GM10266 (cell line): ENCODE measurements at regions not wholly inside any gene's neighbourhood (a gene's known extent, or its start where the extent isn't known, plus 50 kb on each side); places are given as distances from the start of the nearest gene placed in this dataset.
"Not testable (repeated sequence)": the region's sequence is repeated elsewhere in the genome, so short reads cannot be mapped to it uniquely, and the experiment has no call there.

Source experiments
- DNase-seq: peaks from one replicate; pipeline ENCODE4 v3.0.0; 2012; ENCODE audit errors: extremely low spot score
- TF ChIP-seq, protein P1 (sequence below): IDR thresholded peaks from 2 replicates; pipeline ENCODE4 v1.5.1; 2012; ENCODE audit warnings: mild to moderate bottlenecking, low read depth; ENCODE audit not compliant: control insufficient read depth, insufficient read depth; ENCODE audit errors: missing control alignments

DNA sequence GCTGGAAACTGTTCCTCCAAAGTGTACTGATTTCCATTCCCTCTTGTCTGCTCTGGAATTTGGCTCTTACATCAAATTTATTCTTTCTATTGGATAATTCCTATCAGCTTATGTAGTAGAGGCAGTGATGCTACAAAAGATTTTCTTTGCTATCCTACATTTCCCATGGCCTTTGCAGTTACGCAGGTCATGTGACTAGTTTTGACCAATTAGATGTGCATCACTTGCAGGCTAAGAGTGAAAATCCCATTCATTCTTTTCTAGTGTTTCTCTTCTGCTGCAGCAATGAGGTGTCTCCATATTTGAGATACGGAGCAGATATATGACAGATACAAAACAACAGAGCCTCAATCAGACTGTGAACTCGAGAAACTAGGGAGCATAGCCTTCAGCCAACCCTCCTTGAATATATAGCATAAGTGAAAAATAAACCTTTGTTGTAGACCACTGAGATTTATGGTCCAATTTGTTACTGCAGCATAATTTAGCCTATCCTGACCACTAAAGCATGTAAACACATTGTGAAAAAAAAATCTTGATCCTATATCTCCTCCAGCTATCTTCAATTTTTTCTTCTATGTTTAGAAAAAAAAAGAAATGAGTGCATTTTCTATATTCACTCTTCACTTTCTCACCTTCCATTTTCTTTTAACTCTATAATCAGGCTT is 102.0 kb downstream of the HNMT start:
- TF ChIP-seq, protein P1, sequence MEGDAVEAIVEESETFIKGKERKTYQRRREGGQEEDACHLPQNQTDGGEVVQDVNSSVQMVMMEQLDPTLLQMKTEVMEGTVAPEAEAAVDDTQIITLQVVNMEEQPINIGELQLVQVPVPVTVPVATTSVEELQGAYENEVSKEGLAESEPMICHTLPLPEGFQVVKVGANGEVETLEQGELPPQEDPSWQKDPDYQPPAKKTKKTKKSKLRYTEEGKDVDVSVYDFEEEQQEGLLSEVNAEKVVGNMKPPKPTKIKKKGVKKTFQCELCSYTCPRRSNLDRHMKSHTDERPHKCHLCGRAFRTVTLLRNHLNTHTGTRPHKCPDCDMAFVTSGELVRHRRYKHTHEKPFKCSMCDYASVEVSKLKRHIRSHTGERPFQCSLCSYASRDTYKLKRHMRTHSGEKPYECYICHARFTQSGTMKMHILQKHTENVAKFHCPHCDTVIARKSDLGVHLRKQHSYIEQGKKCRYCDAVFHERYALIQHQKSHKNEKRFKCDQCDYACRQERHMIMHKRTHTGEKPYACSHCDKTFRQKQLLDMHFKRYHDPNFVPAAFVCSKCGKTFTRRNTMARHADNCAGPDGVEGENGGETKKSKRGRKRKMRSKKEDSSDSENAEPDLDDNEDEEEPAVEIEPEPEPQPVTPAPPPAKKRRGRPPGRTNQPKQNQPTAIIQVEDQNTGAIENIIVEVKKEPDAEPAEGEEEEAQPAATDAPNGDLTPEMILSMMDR, result no peak

DNA sequence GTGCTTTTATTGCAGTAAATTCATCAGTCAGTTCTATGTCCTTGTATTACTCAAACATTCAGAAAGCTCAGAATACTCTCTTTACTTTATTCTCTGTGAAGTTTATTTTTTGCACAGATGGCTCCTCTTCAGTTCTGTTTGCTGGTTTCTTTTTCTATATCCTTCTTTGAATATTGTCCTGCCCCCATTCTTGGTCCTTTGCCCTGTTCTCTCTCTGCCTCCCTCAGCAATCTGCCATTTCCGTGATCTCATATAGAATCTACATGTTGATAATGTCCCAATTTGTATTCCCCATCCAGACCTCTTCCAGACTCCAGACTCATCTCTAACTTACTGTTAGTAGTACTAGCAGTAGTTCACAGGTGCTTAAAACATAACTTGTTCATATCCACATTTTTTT is 102.6 kb downstream of the HNMT start:
- TF ChIP-seq, protein P1, result no peak
- DNase-seq, result no peak

More for the DNA sequence above, 102.0 kb downstream of the HNMT start:
- no peak for DNase-seq

DNA sequence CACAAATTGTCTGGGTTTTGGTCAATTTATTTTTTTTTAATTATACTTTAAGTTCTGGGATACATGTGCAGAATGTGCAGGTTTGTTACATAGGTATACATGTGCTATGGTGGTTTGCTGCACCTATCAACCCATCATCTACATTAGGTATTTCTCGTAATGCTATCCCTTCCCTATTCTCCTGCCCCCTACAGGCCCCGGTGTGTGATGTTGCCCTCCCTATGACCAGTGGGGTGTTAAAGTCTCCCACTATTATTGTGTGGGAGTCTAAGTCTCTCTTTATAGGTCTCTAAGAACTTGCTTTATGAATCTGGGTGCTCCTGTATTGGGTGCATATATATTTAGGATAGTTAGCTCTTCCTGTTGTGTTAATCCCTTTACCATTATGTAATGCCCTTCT is 104.4 kb downstream of the HNMT start:
- not testable (repeated sequence) for DNase-seq

DNA sequence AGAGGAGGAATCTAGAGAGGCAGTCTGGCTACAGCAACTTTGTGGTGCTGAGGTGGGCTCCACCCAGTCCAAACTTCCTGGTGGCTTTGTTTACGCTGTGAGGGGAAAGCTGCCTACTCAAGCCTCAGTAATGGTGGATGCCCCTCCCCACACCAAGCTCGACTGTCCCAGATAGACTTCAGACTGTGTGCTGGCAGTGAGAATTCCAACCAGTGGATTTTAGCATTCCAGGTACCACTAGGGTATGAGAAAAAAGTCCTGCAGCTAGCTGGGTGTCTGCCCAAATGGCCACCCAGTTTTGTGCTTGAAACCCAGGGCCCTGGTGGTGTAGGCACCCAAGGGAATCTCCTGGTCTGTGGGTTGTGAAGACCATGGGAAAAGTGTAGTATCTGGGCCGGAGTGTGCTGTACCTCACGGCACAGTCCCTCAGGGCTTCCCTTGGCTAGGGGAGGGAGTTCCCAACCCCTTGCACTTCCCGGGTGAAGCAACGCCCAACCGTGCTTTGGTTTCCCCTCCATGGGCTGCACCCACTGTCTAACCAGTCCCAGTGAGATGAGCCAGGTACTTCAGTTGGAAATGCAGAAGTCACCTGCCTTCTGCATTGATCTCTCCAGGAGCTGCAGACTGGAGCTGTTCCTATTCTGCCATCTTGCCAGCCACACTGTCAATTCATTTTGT is 106.9 kb downstream of the HNMT start:
- DNase-seq, result not testable (repeated sequence)

DNA sequence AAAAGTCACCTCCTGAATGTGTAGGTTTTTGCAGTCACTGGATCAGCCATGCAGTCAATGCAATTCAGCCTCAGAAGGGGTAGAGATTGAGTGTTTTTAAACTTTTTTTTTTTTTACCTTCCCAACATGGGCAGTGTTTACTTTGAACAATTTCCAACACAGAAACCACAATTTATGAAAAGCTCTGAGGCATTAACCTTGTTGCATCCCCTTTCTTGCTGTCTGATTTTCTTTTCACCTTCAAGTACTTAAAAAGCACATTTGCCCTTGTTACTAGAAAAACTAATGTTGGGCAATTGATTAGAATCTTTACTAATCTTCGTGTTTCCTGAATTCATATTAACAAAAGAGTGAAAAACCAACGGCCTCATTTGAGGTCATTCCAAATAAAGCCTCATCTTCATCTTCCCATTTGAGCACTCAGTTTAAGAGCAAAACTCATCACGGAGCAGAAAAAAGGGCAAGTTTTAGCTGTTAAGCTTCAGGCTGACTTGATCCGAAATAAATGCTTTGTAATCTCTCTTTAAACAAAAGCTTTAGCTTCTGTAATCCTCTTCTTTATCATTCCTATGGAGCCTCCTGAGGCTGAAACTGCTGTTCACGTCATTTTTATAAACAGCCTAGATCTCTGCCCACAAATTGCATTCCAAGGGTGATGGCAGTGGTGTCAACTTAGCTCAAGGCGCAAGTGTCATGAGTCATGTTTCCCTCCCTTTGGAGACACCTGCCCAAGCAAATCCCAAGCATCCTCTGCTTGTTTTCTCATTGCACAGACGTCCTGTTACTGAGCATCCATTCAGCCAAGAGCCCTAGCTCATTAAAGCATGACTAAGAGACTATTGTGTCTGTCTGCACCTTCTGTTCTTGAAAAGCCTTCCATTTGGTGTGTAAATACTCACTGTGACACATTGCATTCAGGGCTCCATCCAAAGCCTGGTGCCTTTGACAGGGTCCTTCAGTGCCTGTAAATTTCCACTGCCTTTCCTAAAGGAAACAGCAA is 107.7 kb downstream of the HNMT start:
- TF ChIP-seq, protein P1, result no peak
- DNase-seq, result no peak

DNA sequence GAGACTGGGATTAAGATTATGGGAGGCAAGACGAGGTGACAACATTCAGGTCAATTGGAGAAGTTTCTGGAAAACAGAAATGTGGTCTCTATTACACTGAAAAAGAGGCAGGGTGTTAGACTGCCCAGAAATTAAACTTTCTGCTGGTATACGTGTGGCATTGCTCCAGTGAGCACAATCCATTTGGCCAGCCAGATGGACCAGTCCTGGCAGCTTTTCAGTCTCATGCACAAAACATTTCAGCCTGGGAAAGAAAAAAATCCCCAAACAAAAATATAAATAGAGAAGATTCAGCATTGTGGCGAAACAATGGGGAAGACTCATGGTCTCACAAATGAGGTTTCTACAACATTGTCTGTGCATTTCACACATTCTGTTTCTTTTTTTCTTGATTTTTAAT is 113.9 kb downstream of the HNMT start:
- no peak for DNase-seq
- TF ChIP-seq, protein P1, result no peak

DNA sequence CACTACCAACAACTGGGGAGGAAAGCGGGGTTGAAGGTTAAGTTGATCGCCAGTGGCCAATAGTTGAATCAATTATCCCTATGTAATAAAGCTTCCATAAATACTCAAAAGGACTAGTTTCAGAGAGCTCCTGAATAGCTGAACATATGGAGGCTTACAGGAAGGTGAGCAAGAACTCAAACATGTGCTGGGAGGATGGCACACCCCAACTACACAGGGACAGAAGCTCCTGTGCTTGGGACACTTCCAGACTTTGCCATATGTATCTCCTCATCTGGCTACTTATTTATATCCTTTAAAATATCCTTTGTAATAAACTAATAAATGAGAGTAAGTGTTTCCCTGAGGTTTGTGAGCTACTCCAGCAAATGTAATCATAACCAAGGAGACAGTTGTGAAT is 115.7 kb downstream of the HNMT start:
- DNase-seq, result no peak
- TF ChIP-seq, protein P1, result no peak
